ENCODE measurements at regions not wholly inside any gene's neighbourhood (a gene's known extent, or its start where the extent isn't known, plus 50 kb on each side); places are given as distances from the start of the nearest gene placed in this dataset.

- peaks cover 7% of the 10 kb centered on the region for H3K4me1 Mint-ChIP-seq
- H3K27me3 Mint-ChIP-seq: peaks cover 60% of the 10 kb centered on the region
- DNase-seq (no peak), ATAC-seq (no peak)
- H3K4me3 Mint-ChIP-seq: no peak overlapping the region
- H3K9me3 Mint-ChIP-seq: no peaks in the 10 kb centered on the region
- no peak overlapping the region for H3K27ac Mint-ChIP-seq
Measured at GRCh38 chr2:20917719-20918572, 95.0 kb upstream of the LDAH start.

GRCh38 chr2:20917287-20917660 is 94.4 kb upstream of the LDAH start:
- Mint-ChIP-seq H3K4me3 (no peak overlapping the region), H3K27me3 (peaks cover 62% of the 10 kb centered on the region), H3K9me3 (no peaks in the 10 kb centered on the region), H3K4me1 (peaks cover 7% of the 10 kb centered on the region), H3K27ac (no peak overlapping the region)
- DNase-seq (no peak), ATAC-seq (no peak)

- no peak overlapping the region for H3K4me3 Mint-ChIP-seq
- peaks cover 66% of the 10 kb centered on the region for H3K27me3 Mint-ChIP-seq
- DNase-seq (no peak), ATAC-seq (no peak)
- no peak overlapping the region for H3K27ac Mint-ChIP-seq
- no peaks in the 10 kb centered on the region for H3K9me3 Mint-ChIP-seq
- peaks cover 7% of the 10 kb centered on the region for H3K4me1 Mint-ChIP-seq
Measured at GRCh38 chr2:20916604-20917286, 93.8 kb upstream of the LDAH start.

- Mint-ChIP-seq H3K4me3 (no peak overlapping the region), H3K4me1 (peaks cover 7% of the 10 kb centered on the region), H3K27me3 (peaks cover 73% of the 10 kb centered on the region), H3K27ac (no peak overlapping the region), H3K9me3 (peaks cover 0 to 2% of the 10 kb centered on the region in 2 donors)
- no peak for DNase-seq
- no peak for ATAC-seq
Measured at GRCh38 chr2:20915271-20915670, 92.4 kb upstream of the LDAH start.

- no peak for DNase-seq
- H3K4me1 Mint-ChIP-seq: peaks cover 7% of the 10 kb centered on the region
- no peak overlapping the region for H3K27ac Mint-ChIP-seq
- no peak overlapping the region for H3K4me3 Mint-ChIP-seq
- peaks cover 0 to 7% of the 10 kb centered on the region in 2 donors for H3K9me3 Mint-ChIP-seq
- ATAC-seq: peak; percentile 22
- peaks cover 73% of the 10 kb centered on the region for H3K27me3 Mint-ChIP-seq
Measured at GRCh38 chr2:20914771-20915170, 91.9 kb upstream of the LDAH start.

GRCh38 chr2:20914087-20914486 is 91.2 kb upstream of the LDAH start:
- Mint-ChIP-seq H3K27me3 (peaks cover 68% of the 10 kb centered on the region), H3K4me1 (peaks cover 7% of the 10 kb centered on the region), H3K9me3 (peaks cover 0 to 7% of the 10 kb centered on the region in 2 donors), H3K27ac (peak overlapping the region in 1 of 2 donors; percentile 70), H3K4me3 (no peak overlapping the region)
- no peak for ATAC-seq
- DNase-seq: no peak

- H3K27me3 Mint-ChIP-seq: peaks cover 71% of the 10 kb centered on the region
- DNase-seq: no peak
- peaks cover 0 to 7% of the 10 kb centered on the region in 2 donors for H3K9me3 Mint-ChIP-seq
- H3K27ac Mint-ChIP-seq: no peak overlapping the region
- H3K4me1 Mint-ChIP-seq: peaks cover 7% of the 10 kb centered on the region
- no peak for ATAC-seq
- H3K4me3 Mint-ChIP-seq: no peak overlapping the region
Measured at GRCh38 chr2:20913491-20913890, 90.6 kb upstream of the LDAH start.

GRCh38 chr2:20900052-20900636 is 77.2 kb upstream of the LDAH start:
- Mint-ChIP-seq H3K9me3 (no peaks in the 10 kb centered on the region), H3K4me1 (no peaks in the 10 kb centered on the region), H3K27ac (no peak overlapping the region), H3K27me3 (peaks cover 30% of the 10 kb centered on the region), H3K4me3 (no peak overlapping the region)
- ATAC-seq: no peak
- no peak for DNase-seq

GRCh38 chr2:20897874-20898453 is 75.1 kb upstream of the LDAH start:
- DNase-seq (no peak), ATAC-seq (no peak)
- Mint-ChIP-seq H3K27me3 (peaks cover 38% of the 10 kb centered on the region), H3K27ac (no peak overlapping the region), H3K9me3 (peaks cover 0 to 9% of the 10 kb centered on the region in 2 donors), H3K4me3 (no peak overlapping the region), H3K4me1 (no peaks in the 10 kb centered on the region)

- H3K27me3 Mint-ChIP-seq: peaks cover 43% of the 10 kb centered on the region
- ATAC-seq: no peak
Measured at GRCh38 chr2:20897047-20897446, 74.1 kb upstream of the LDAH start.

GRCh38 chr2:20884829-20885228 is 61.9 kb upstream of the LDAH start:
- no peaks in the 10 kb centered on the region for H3K4me1 Mint-ChIP-seq
- no peak for ATAC-seq
- no peak overlapping the region for H3K4me3 Mint-ChIP-seq
- no peak for DNase-seq
- no peak overlapping the region for H3K27ac Mint-ChIP-seq
- no peaks in the 10 kb centered on the region for H3K27me3 Mint-ChIP-seq
- no peaks in the 10 kb centered on the region for H3K9me3 Mint-ChIP-seq

More at GRCh38 chr2:20897047-20897446, 74.1 kb upstream of the LDAH start:
- Mint-ChIP-seq H3K4me1 (no peaks in the 10 kb centered on the region), H3K4me3 (no peak overlapping the region), H3K9me3 (peaks cover 0 to 9% of the 10 kb centered on the region in 2 donors), H3K27ac (no peak overlapping the region)
- DNase-seq: no peak

GRCh38 chr2:20882466-20883170 is 59.7 kb upstream of the LDAH start:
- no peaks in the 10 kb centered on the region for H3K27me3 Mint-ChIP-seq
- H3K4me3 Mint-ChIP-seq: no peak overlapping the region
- no peak overlapping the region for H3K27ac Mint-ChIP-seq
- ATAC-seq (no peak), DNase-seq (no peak)
- H3K4me1 Mint-ChIP-seq: no peaks in the 10 kb centered on the region
- no peaks in the 10 kb centered on the region for H3K9me3 Mint-ChIP-seq

- no peak for DNase-seq
- Mint-ChIP-seq H3K27me3 (no peaks in the 10 kb centered on the region), H3K4me3 (no peak overlapping the region), H3K27ac (no peak overlapping the region), H3K9me3 (no peaks in the 10 kb centered on the region), H3K4me1 (no peaks in the 10 kb centered on the region)
- ATAC-seq: no peak
Measured at GRCh38 chr2:20880221-20880771, 57.4 kb upstream of the LDAH start.

GRCh38 chr2:20879221-20879620 is 56.3 kb upstream of the LDAH start:
- H3K4me1 Mint-ChIP-seq: no peaks in the 10 kb centered on the region
- peak overlapping the region in 1 of 2 donors; percentile 44 for H3K27ac Mint-ChIP-seq
- H3K27me3 Mint-ChIP-seq: no peaks in the 10 kb centered on the region
- ATAC-seq (no peak), DNase-seq (no peak)
- H3K4me3 Mint-ChIP-seq: no peak overlapping the region
- peaks cover 4 to 6% of the 10 kb centered on the region in 2 donors for H3K9me3 Mint-ChIP-seq

GRCh38 chr2:20877960-20878359 is 55.1 kb upstream of the LDAH start:
- Mint-ChIP-seq H3K4me1 (no peaks in the 10 kb centered on the region), H3K27me3 (peaks cover 8% of the 10 kb centered on the region), H3K27ac (no peak overlapping the region), H3K9me3 (peaks cover 6 to 13% of the 10 kb centered on the region in 2 donors), H3K4me3 (no peak overlapping the region)
- DNase-seq (no peak), ATAC-seq (no peak)
